Stimulated activated CD4-positive, alpha-beta T cell treated with anti-CD3 and anti-CD28 coated beads, Interleukin-15, amount 100 ng/mL, for 48 hours (primary cell): ENCODE measurements at regions not wholly inside any gene's neighbourhood (a gene's known extent, or its start where the extent isn't known, plus 50 kb on each side); places are given as distances from the start of the nearest gene placed in this dataset.

ENCODE experiments used
- DNase-seq, 2 donors: peaks; one replicate each; pipeline ENCODE4 v3.0.0-alpha.2; 2020; ENCODE audit warnings: low read depth in 2 of 2

GRCh38 chr2:221211653-221212052 is 360.5 kb downstream of the EPHA4 start:
- DNase-seq: no peak

GRCh38 chr2:221212105-221212504 is 360.0 kb downstream of the EPHA4 start:
- DNase-seq: no peak

GRCh38 chr2:221215487-221215886 is 356.6 kb downstream of the EPHA4 start:
- no peak for DNase-seq

GRCh38 chr2:221216636-221217035 is 355.5 kb downstream of the EPHA4 start:
- DNase-seq: no peak

GRCh38 chr2:221225752-221226151 is 346.4 kb downstream of the EPHA4 start:
- DNase-seq: no peak

- DNase-seq: no peak
Measured at GRCh38 chr2:221228214-221228769, 343.8 kb downstream of the EPHA4 start.

- DNase-seq: no peak
Measured at GRCh38 chr2:221229099-221229498, 343.0 kb downstream of the EPHA4 start.

- no peak for DNase-seq
Measured at GRCh38 chr2:221231511-221231910, 340.6 kb downstream of the EPHA4 start.

GRCh38 chr2:221235941-221236340 is 336.2 kb downstream of the EPHA4 start:
- DNase-seq: no peak

GRCh38 chr2:221241072-221241471 is 331.0 kb downstream of the EPHA4 start:
- no peak for DNase-seq

- DNase-seq: no peak
Measured at GRCh38 chr2:221243771-221244170, 328.3 kb downstream of the EPHA4 start.

GRCh38 chr2:221245045-221245444 is 327.1 kb downstream of the EPHA4 start:
- no peak for DNase-seq

GRCh38 chr2:221245772-221246171 is 326.3 kb downstream of the EPHA4 start:
- DNase-seq: no peak

GRCh38 chr2:221254299-221254698 is 317.8 kb downstream of the EPHA4 start:
- DNase-seq: no peak

GRCh38 chr2:221255862-221256261 is 316.2 kb downstream of the EPHA4 start:
- no peak for DNase-seq

- DNase-seq: no peak
Measured at GRCh38 chr2:221258464-221258863, 313.6 kb downstream of the EPHA4 start.

GRCh38 chr2:221262651-221263050 is 309.5 kb downstream of the EPHA4 start:
- no peak for DNase-seq

- DNase-seq: no peak
Measured at GRCh38 chr2:221263573-221263972, 308.5 kb downstream of the EPHA4 start.

GRCh38 chr2:221264318-221264717 is 307.8 kb downstream of the EPHA4 start:
- no peak for DNase-seq

GRCh38 chr2:221267773-221268425 is 304.2 kb downstream of the EPHA4 start:
- DNase-seq: no peak

- no peak for DNase-seq
Measured at GRCh38 chr2:221268631-221269030, 303.5 kb downstream of the EPHA4 start.

GRCh38 chr2:221270806-221271205 is 301.3 kb downstream of the EPHA4 start:
- DNase-seq: no peak

GRCh38 chr2:221272729-221273128 is 299.4 kb downstream of the EPHA4 start:
- DNase-seq: no peak

- no peak for DNase-seq
Measured at GRCh38 chr2:221276033-221276432, 296.1 kb downstream of the EPHA4 start.
